HL-60 (cell line): ENCODE measurements at regions not wholly inside any gene's neighbourhood (a gene's known extent, or its start where the extent isn't known, plus 50 kb on each side); places are given as distances from the start of the nearest gene placed in this dataset.

ENCODE experiments used
- DNase-seq, 2 experiments: peaks; one replicate each; pipeline ENCODE4 v3.0.0-alpha.2; 2010 to 2020; ENCODE audit warnings: low read depth in 1 of 2, low spot score in 1 of 2
- H3K27ac ChIP-seq: fragments of 250-450 bp; sonication (Bioruptor Pico); replicated peaks from 2 replicates; pipeline ENCODE4 v1.5.1; 2020; ENCODE audit warnings: mild to moderate bottlenecking, moderate library complexity
- H3K27me3 ChIP-seq: fragments of 250-450 bp; sonication (Bioruptor Pico); 2 replicates; pipeline ENCODE4 v1.5.1; 2021; ENCODE audit warnings: mild to moderate bottlenecking, moderate library complexity; ENCODE audit not compliant: insufficient read depth, poor library complexity, severe bottlenecking
- H3K4me3 ChIP-seq: replicated peaks from 2 replicates; pipeline ENCODE4 v1.5.1; 2011; ENCODE audit warnings: mild to moderate bottlenecking, control low read depth, low read length; ENCODE audit not compliant: insufficient read depth
- GABPA ChIP-seq: IDR thresholded peaks from 2 replicates; pipeline ENCODE4 v1.6.1; 2012; ENCODE audit warnings: low read depth
- POLR2AphosphoS5 ChIP-seq: IDR thresholded peaks from 2 replicates; pipeline ENCODE4 v1.6.1; 2012; ENCODE audit warnings: low read depth
- SPI1 ChIP-seq: IDR thresholded peaks from 2 replicates; pipeline ENCODE4 v1.6.1; 2012; ENCODE audit warnings: low read depth, mild to moderate bottlenecking, borderline replicate concordance
- TF ChIP-seq, protein P1 (sequence below): IDR thresholded peaks from one replicate; pipeline ENCODE4 v1.5.1; 2011; ENCODE audit warnings: low read length, control low read depth, inconsistent platforms; ENCODE audit not compliant: insufficient read depth
- TF ChIP-seq, protein P2 (sequence below): IDR thresholded peaks from 2 replicates; pipeline ENCODE4 v1.6.1; 2012; ENCODE audit warnings: low read depth; ENCODE audit not compliant: insufficient replicate concordance

DNA sequence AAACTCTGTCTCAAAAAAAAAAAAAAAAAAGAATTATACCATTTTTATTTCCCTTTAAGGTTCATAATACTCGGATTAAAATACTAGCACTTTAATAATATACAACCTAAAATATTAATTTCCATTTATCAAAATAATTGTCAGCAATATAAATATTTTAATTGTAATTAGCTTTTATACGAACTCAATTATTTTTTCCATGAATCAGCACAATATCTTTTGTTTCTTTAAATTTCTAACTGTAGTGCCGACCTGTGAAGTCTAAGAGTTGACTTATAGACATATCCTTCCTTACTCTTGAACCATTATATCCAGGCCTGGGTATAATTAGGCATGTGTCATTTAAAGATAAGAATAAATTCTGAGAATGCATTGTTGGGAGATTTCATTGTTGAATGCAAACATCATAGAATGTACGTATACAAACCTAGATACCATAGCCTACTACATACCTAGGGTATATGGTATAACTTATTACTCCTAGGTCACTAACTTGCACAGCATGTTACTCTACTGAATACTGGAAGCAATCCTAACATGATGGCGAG lies 996.7 kb upstream of the TMPRSS15 start:
- no peak overlapping the region for H3K27ac ChIP-seq
- DNase-seq = no peak
- TF ChIP-seq, protein P1, sequence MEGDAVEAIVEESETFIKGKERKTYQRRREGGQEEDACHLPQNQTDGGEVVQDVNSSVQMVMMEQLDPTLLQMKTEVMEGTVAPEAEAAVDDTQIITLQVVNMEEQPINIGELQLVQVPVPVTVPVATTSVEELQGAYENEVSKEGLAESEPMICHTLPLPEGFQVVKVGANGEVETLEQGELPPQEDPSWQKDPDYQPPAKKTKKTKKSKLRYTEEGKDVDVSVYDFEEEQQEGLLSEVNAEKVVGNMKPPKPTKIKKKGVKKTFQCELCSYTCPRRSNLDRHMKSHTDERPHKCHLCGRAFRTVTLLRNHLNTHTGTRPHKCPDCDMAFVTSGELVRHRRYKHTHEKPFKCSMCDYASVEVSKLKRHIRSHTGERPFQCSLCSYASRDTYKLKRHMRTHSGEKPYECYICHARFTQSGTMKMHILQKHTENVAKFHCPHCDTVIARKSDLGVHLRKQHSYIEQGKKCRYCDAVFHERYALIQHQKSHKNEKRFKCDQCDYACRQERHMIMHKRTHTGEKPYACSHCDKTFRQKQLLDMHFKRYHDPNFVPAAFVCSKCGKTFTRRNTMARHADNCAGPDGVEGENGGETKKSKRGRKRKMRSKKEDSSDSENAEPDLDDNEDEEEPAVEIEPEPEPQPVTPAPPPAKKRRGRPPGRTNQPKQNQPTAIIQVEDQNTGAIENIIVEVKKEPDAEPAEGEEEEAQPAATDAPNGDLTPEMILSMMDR = no peak
- TF ChIP-seq SPI1 = no peak
- no peak for TF ChIP-seq POLR2AphosphoS5
- TF ChIP-seq, protein P2, sequence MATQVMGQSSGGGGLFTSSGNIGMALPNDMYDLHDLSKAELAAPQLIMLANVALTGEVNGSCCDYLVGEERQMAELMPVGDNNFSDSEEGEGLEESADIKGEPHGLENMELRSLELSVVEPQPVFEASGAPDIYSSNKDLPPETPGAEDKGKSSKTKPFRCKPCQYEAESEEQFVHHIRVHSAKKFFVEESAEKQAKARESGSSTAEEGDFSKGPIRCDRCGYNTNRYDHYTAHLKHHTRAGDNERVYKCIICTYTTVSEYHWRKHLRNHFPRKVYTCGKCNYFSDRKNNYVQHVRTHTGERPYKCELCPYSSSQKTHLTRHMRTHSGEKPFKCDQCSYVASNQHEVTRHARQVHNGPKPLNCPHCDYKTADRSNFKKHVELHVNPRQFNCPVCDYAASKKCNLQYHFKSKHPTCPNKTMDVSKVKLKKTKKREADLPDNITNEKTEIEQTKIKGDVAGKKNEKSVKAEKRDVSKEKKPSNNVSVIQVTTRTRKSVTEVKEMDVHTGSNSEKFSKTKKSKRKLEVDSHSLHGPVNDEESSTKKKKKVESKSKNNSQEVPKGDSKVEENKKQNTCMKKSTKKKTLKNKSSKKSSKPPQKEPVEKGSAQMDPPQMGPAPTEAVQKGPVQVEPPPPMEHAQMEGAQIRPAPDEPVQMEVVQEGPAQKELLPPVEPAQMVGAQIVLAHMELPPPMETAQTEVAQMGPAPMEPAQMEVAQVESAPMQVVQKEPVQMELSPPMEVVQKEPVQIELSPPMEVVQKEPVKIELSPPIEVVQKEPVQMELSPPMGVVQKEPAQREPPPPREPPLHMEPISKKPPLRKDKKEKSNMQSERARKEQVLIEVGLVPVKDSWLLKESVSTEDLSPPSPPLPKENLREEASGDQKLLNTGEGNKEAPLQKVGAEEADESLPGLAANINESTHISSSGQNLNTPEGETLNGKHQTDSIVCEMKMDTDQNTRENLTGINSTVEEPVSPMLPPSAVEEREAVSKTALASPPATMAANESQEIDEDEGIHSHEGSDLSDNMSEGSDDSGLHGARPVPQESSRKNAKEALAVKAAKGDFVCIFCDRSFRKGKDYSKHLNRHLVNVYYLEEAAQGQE = no peak
- TF ChIP-seq GABPA = no peak
- H3K27me3 ChIP-seq = no peaks in the 10 kb centered on the region
- no peak overlapping the region for H3K4me3 ChIP-seq

DNA sequence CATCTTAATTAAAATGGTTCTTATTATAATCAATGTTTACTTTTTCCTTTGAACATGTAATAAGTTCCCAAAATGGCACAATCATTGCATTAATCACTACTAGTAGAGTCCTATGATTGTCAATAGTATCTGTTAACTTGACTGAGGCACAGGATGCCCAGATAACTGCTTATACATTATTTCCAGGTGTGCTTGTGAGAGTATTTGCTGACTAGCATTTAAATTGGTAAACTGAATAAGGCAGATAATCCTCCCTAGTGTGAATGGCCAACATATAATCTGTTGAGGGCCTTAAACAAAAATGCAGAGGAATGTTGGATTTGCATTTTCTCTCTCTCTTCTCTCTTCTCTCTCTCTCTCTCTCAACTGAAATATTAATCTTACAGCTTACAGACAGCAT lies 999.3 kb upstream of the TMPRSS15 start:
- H3K27me3 ChIP-seq = no peaks in the 10 kb centered on the region
- TF ChIP-seq GABPA (no peak), POLR2AphosphoS5 (no peak), SPI1 (no peak)
- TF ChIP-seq, protein P1 = no peak
- TF ChIP-seq, protein P2 = no peak

DNA sequence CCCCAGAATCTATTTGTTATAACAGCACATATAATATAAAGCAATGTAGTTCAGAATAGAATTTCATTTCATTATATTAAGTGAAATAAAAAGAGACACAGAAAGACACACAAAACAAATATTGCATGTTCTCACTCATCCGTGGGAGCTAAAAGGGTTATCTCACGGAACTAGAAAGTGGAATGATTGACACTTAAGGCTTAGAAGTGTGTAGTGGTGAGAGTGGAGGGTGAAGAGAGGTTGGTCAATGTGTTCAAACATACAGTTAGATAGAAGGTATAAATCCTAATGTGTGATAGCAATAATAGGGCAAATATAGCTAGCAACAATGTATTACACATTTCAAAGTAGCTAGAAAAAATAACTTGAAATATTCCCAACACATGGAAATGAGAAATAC lies 1001.7 kb upstream of the TMPRSS15 start:
- TF ChIP-seq, protein P2 = no peak
- TF ChIP-seq, protein P1 = no peak
- TF ChIP-seq SPI1 (no peak), POLR2AphosphoS5 (no peak), GABPA (no peak)
- no peak overlapping the region for H3K27ac ChIP-seq
- no peak overlapping the region for H3K4me3 ChIP-seq
- no peaks in the 10 kb centered on the region for H3K27me3 ChIP-seq
- DNase-seq = no peak

More for the DNA sequence above, 999.3 kb upstream of the TMPRSS15 start:
- no peak overlapping the region for H3K27ac ChIP-seq
- DNase-seq = no peak
- no peak overlapping the region for H3K4me3 ChIP-seq
